NCI-H1417 (cell line): ENCODE measurements at regions not wholly inside any gene's neighbourhood (a gene's known extent, or its start where the extent isn't known, plus 50 kb on each side); places are given as distances from the start of the nearest gene placed in this dataset.
"Not testable (repeated sequence)": the region's sequence is repeated elsewhere in the genome, so short reads cannot be mapped to it uniquely, and the experiment has no call there.

ENCODE experiments used
- DNase-seq, 3 experiments: peaks; one replicate each; lab custom pipeline; 2025; lab: John Stamatoyannopoulos, UW

GRCh38 chr3:94406595-94406994, 343.7 kb downstream of the NSUN3 start:
- DNase-seq, result no peak

GRCh38 chr3:94412936-94413335, 350.1 kb downstream of the NSUN3 start:
- DNase-seq, result not testable (repeated sequence)

GRCh38 chr3:94413336-94414108, 350.7 kb downstream of the NSUN3 start:
- no peak for DNase-seq

DNA sequence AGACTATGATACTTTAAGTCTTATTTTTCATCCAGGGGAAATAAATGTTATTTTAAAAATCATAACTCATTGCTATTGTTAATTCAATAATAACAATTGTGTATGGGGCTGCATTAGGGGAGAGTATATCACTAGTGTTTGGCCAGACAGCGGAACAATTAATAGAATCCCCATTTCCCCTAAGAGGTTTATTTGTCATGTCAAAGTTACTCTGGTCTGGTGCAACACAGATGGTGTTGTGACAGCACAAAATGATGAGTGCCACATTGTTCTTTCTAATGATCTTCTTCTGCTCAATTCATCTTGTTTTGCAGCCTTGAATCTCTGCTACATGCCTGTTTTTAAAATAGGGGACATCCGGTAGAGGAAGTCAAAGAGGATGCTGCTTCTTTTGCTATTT, 351.6 kb downstream of the NSUN3 start:
- no peak for DNase-seq

DNA sequence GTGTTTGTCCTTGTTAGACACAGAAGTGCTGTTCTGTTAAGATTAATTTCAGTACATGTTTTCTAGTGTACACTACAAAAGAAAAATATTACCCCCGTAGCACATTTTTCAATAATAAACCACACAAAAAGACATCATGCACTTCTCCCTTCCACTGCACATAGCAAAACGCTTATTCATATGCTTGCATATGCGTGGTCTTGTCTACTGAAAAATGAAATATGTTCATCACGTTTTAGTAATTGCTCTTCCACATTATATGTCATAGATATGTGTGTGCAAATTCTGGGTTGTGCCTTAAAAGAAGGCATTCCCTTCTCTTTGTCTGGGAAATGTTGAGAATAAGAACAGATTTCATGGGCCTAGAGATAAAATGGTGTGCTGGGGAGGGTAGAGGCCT, 353.9 kb downstream of the NSUN3 start:
- DNase-seq, result no peak

DNA sequence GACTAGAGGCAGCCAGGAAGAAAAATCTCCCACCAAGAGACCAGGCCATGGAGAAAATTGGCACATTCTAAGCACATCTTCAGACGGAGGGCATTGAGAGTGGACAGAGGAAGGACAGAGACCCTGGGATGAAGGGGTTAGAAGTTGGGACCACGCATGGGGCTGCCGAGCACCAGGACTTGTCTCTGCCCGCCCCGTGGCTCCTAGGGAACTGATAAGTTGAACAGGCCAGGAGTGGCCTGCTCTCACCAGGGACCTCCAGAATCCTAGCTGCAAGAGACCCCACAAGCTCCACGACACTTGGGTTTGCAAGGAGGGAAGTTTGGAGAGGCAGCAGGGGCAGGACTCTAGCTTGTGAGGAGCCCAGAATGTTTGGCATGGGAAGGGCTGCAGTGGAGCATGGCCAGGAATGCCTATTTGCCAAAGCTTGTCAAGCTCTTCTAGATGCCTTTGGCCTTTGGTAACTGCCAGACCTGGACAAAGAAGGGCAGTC, 355.1 kb downstream of the NSUN3 start:
- DNase-seq, result no peak

GRCh38 chr3:94420931-94421330, 358.1 kb downstream of the NSUN3 start:
- no peak for DNase-seq

DNA sequence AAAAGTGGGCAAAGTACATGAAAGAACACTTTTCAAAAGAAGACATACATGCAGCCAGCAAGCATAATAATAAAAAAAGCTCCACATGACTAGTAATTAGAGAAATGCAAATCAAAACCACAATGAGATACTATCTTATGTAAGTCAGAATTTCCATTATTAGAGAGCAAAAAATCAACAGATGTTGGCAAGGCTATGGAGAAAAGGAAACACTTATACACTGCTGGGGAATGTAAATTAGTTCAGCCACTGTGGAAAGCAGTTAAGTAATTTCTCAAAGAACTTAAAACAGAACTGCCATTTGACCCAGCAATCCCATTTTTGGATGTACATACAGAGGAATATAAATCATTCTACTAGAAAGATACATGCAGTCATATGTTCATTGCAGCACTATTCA, 360.7 kb downstream of the NSUN3 start:
- DNase-seq, result no peak

DNA sequence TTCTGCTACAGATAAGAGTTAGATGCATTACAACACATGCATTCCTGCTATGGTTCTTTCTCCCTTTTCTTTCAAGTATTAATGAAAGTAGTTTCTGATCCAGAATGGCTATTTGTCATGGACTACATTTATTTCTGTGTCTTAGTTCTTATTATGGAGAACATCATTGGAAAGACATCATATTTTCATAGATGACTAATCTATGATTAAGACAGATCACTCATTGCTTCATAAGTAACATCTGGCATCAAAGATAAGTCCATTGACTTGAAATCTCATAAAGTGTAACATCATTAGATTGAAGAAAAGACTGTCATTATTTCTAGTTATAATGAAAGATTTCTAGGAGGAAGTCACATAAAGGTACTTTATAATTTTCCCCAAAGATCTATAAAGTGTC, 366.7 kb downstream of the NSUN3 start:
- no peak for DNase-seq

GRCh38 chr3:94431876-94432570, 369.2 kb downstream of the NSUN3 start:
- no peak for DNase-seq

DNA sequence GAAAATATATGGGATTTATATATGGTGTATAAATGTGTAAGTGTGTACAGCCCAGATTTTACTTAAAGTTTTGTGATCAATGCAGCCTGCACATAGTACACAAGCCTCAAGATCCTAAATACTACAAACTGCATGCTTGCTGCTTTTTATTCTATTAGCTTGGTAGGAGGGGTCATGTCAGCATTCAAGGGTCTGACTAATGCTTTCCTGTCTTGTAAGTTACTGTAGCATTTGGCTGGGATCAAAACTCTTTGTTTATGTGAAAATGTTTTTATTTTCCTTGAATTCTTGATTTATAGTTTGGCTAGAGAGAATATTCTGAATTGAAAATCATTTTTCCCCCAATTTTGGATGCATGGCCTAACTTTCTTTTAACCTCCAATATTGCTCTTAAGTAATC, 370.9 kb downstream of the NSUN3 start:
- no peak for DNase-seq

DNA sequence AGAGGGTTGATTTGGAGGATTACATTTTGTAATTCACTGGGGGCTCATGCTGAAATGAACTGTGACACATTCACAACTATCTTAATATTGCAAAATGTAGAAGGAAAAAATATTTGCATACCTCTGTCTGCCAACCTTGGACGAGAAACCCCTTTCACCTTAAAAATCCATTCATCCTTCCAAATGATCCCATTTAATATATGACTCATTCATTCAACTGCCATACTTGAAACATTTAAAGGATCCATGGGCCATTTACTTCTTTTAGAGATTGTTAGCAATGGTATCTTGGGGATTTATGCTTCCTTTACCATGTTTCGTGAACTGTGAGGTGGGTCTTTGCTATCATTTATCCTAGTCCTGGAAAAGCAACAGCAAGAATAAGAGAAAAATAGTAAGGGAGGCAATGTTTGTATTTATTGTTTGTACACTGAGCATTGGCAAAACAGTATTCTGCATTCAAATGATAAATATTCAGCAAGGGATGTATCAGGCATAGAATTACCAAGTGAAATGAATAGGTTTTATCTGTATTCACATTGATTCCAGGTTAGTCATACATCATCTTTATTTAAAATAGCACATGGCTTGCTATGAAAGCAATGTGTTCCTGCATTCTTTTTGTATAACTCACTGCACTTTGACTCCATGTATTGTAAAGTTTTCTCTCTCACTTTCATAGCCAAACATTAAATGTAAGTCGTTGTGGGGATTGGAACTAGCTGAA, 378.1 kb downstream of the NSUN3 start:
- no peak for DNase-seq

DNA sequence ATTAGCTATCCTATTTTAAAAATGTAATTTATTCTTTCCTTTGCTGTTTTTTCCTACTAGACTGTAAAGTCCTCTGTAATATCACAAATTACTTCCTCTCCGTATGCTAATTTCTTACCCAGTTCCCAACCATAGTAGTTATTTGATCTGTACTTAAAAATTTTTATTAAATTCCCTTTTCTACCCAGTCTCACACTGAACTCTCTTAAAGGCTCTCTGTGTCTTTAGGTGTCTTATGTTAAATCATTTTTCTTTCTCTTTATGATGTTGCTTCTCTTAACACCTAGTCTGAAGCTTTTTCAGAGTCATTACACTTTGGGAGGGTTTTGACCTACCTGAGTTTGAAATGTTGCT, 378.6 kb downstream of the NSUN3 start:
- no peak for DNase-seq

DNA sequence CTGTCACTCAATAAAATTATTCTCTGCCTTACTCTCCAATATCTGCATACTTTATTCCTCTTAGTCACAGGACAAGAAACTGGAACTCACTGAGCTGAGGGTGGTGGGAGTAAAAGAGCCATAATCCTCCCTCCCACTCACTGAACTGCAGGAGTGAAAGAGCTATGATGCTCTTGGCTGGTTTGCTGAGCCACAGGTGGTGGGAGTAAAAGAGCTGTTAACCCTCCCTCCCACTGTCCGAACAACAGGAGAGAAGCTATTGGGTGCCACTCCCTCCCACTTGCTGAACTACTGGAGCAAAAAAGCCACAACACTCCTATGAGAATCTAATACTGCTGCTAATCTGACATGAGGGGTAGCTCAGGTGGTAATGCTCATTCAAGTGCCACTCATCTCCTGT, 391.0 kb downstream of the NSUN3 start:
- no peak for DNase-seq

DNA sequence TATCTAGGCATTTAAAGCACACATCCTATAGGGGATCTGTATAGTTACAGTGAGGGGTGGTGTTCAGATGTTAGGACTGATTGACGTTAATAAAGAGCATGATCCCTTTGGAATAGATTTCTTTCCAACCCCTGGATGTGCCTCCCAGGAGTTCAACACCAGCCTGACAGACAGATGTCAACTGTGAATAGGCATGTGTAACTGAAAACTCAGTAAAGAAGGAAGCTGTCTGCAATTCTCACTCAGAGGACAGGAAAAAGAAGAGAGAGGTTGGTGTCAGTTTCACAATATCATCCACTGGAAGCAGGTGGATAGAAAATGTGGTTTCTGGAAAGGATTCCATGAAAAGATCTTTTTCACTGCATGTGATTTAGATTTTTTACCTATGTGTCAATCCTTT, 396.3 kb downstream of the NSUN3 start:
- no peak for DNase-seq

- no peak for DNase-seq
Observed at GRCh38 chr3:94460931-94461330, 398.1 kb downstream of the NSUN3 start.

GRCh38 chr3:94462931-94463330, 400.1 kb downstream of the NSUN3 start:
- no peak for DNase-seq

GRCh38 chr3:94472511-94472910, 409.6 kb downstream of the NSUN3 start:
- no peak for DNase-seq

GRCh38 chr3:94481226-94481898, 418.5 kb downstream of the NSUN3 start:
- DNase-seq, result no peak

- DNase-seq, result no peak
Observed at GRCh38 chr3:94482686-94483085, 419.8 kb downstream of the NSUN3 start.

GRCh38 chr3:94483403-94483802, 420.5 kb downstream of the NSUN3 start:
- DNase-seq, result no peak

DNA sequence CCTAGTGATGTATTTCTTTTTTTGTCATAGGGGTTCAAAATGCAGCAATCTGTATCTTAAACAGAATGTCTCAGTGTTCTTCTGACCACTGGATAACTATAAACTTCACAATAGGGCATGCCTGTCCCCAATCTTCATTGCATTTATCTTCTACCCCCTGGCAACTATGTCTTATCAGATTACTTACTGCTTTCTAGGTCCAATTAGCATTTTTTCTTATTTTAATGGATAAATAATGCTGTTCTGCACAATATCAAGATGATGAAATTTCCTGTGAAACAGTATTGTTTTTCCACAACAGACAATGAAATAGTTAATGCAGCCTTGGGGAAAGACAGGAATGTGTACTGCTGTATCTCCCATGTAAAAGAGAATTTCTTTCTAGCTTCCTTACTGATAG, 432.1 kb downstream of the NSUN3 start:
- DNase-seq, result no peak
